Liver (tissue), 8 donors: ENCODE measurements at regions not wholly inside any gene's neighbourhood (a gene's known extent, or its start where the extent isn't known, plus 50 kb on each side); places are given as distances from the start of the nearest gene placed in this dataset.
"Not testable (repeated sequence)": the region's sequence is repeated elsewhere in the genome, so short reads cannot be mapped to it uniquely, and the experiment has no call there.

Experiments used
- DNase-seq: peaks from one replicate; pipeline ENCODE4 v3.0.0-alpha.2; 2017; ENCODE audit warnings: low spot score
- H3K27ac ChIP-seq, 2 donors: one replicate each; pipeline ENCODE4 v1.7.0; 2013; ENCODE audit warnings: inconsistent platforms in 2 of 2, low read length in 2 of 2, control low read depth in 1 of 2, low read depth in 1 of 2, mild to moderate bottlenecking in 1 of 2
- H3K27me3 ChIP-seq, 4 donors: one replicate each; pipeline versions ENCODE4 v1.6.1 to v1.7.0; 2013; ENCODE audit warnings: low read length in 3 of 4, inconsistent platforms in 1 of 4, mild to moderate bottlenecking in 1 of 4, moderate library complexity in 1 of 4; ENCODE audit not compliant: control insufficient read depth in 4 of 4, insufficient read depth in 4 of 4
- H3K36me3 ChIP-seq, 4 donors: one replicate each; pipeline versions ENCODE4 v1.6.1 to v1.7.0; 2013; ENCODE audit warnings: low read length in 3 of 4, mild to moderate bottlenecking in 3 of 4, low read depth in 1 of 4, moderate library complexity in 1 of 4; ENCODE audit not compliant: control insufficient read depth in 4 of 4, insufficient read depth in 3 of 4
- H3K4me1 ChIP-seq, 4 donors: one replicate each; pipeline versions ENCODE4 v1.6.1 to v1.7.0; 2013; ENCODE audit warnings: low read length in 3 of 4, mild to moderate bottlenecking in 3 of 4, moderate library complexity in 1 of 4; ENCODE audit not compliant: control insufficient read depth in 4 of 4, insufficient read depth in 4 of 4
- H3K4me3 ChIP-seq, 3 donors: one replicate each; pipeline versions ENCODE4 v1.6.1 to v1.7.0; 2013; ENCODE audit warnings: low read length in 3 of 3, control low read depth in 1 of 3, low read depth in 1 of 3, mild to moderate bottlenecking in 1 of 3
- H3K9ac ChIP-seq, 2 donors: one replicate each; pipeline ENCODE4 v1.7.0; 2013; ENCODE audit warnings: low read length in 2 of 2, mild to moderate bottlenecking in 2 of 2, moderate library complexity in 2 of 2, control low read depth in 1 of 2, low read depth in 1 of 2
- H3K9me3 ChIP-seq, 4 donors: one replicate each; pipeline versions ENCODE4 v1.6.1 to v1.7.0; 2013; ENCODE audit warnings: low read length in 3 of 4; ENCODE audit not compliant: control insufficient read depth in 4 of 4
- ATF3 ChIP-seq: IDR thresholded peaks from 2 replicates; pipeline ENCODE4 v1.6.1; 2016; ENCODE audit warnings: antibody characterized with exemption
- FOXA1 ChIP-seq: IDR thresholded peaks from 2 replicates; pipeline ENCODE4 v1.6.1; 2016; ENCODE audit warnings: antibody characterized with exemption
- FOXA2 ChIP-seq: IDR thresholded peaks from 2 replicates; pipeline ENCODE4 v1.6.1; 2016; ENCODE audit warnings: antibody characterized with exemption
- GABPA ChIP-seq, 2 donors: IDR thresholded peaks in 1 of 2; conservative IDR thresholded peaks in 1 of 2; 2 replicates each; pipeline ENCODE4 v1.6.1; 2016; ENCODE audit warnings: antibody characterized with exemption in 2 of 2, mild to moderate bottlenecking in 1 of 2, moderate library complexity in 1 of 2
- HNF4G ChIP-seq: IDR thresholded peaks from 2 replicates; pipeline ENCODE4 v1.6.1; 2016; ENCODE audit warnings: antibody characterized with exemption
- RAD21 ChIP-seq, 2 donors: IDR thresholded peaks; 2 replicates each; pipeline ENCODE4 v1.6.1; 2016; ENCODE audit warnings: antibody characterized with exemption in 2 of 2, mild to moderate bottlenecking in 2 of 2
- ZBTB33 ChIP-seq: IDR thresholded peaks from 2 replicates; pipeline ENCODE4 v1.6.1; 2016; ENCODE audit warnings: antibody characterized with exemption
- WGBS: extraction: QIAGEN DNeasy Blood & Tissue Kit; methylation state at CpG from one replicate; pipeline ENCODE4 v1.1.7; 2013; 5-methylcytosine and 5-hydroxymethylcytosine counted together
- TF ChIP-seq, protein P1 (sequence below): fragments of 150-350 bp; IDR thresholded peaks from 2 replicates; pipeline ENCODE4 v1.5.1; 2017; ENCODE audit warnings: improper control_type of control experiment, low read depth, low read length; ENCODE audit not compliant: missing input control
- donor health status: healthy.
- donor health status: healthy.
- donor health status: healthy.
- donor health status: healthy.
- donor health status: healthy.

GRCh38 chr9:135412315-135413085 lies 67.1 kb upstream of the PPP1R26 start:
- H3K4me3 ChIP-seq, result not testable (repeated sequence)
- TF ChIP-seq, protein P1, sequence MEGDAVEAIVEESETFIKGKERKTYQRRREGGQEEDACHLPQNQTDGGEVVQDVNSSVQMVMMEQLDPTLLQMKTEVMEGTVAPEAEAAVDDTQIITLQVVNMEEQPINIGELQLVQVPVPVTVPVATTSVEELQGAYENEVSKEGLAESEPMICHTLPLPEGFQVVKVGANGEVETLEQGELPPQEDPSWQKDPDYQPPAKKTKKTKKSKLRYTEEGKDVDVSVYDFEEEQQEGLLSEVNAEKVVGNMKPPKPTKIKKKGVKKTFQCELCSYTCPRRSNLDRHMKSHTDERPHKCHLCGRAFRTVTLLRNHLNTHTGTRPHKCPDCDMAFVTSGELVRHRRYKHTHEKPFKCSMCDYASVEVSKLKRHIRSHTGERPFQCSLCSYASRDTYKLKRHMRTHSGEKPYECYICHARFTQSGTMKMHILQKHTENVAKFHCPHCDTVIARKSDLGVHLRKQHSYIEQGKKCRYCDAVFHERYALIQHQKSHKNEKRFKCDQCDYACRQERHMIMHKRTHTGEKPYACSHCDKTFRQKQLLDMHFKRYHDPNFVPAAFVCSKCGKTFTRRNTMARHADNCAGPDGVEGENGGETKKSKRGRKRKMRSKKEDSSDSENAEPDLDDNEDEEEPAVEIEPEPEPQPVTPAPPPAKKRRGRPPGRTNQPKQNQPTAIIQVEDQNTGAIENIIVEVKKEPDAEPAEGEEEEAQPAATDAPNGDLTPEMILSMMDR, result peak; percentile 98
- peak; percentile 81 to 90 for TF ChIP-seq RAD21 (IDR thresholded peaks at IDR 0.05)

GRCh38 chr9:135413086-135413375 lies 66.6 kb upstream of the PPP1R26 start:
- Histone ChIP-seq H3K9ac (no peak overlapping the region), H3K27ac (no peak overlapping the region), H3K4me3 (no peak overlapping the region), H3K36me3 (no peaks in the 10 kb centered on the region), H3K27me3 (no peaks in the 10 kb centered on the region), H3K9me3 (no peaks in the 10 kb centered on the region), H3K4me1 (no peaks in the 10 kb centered on the region)
- TF ChIP-seq, protein P1, result no peak
- TF ChIP-seq FOXA1 (no peak), RAD21 (IDR thresholded peaks at IDR 0.05) (no peak), FOXA2 (no peak), ATF3 (no peak)
- 80% methylated on average over 12 of the region's 12 CpGs for WGBS
- DNase-seq, result no peak

More at GRCh38 chr9:135412315-135413085, 67.1 kb upstream of the PPP1R26 start:
- not testable (repeated sequence) for H3K4me1 ChIP-seq, H3K9me3 ChIP-seq, H3K36me3 ChIP-seq, H3K9ac ChIP-seq, H3K27ac ChIP-seq, H3K27me3 ChIP-seq
- peak; percentile 80 for DNase-seq
- 10% methylated on average over 43 of the region's 43 CpGs for whole genome bisulfite sequencing

- Histone ChIP-seq H3K9me3 (no peaks in the 10 kb centered on the region), H3K4me1 (no peaks in the 10 kb centered on the region), H3K27me3 (no peaks in the 10 kb centered on the region), H3K9ac (no peak overlapping the region), H3K36me3 (no peaks in the 10 kb centered on the region), H3K27ac (no peak overlapping the region), H3K4me3 (no peak overlapping the region)
- TF ChIP-seq RAD21 (IDR thresholded peaks at IDR 0.05), result no peak
- no peak for TF ChIP-seq FOXA1
- no peak for TF ChIP-seq GABPA (IDR thresholded peaks at IDR 0.05 in 1 of 2, conservative IDR thresholded peaks at IDR 0.05 in 1 of 2)
- no peak for DNase-seq
- 86% methylated on average over 18 of the region's 18 CpGs for WGBS
Measured at GRCh38 chr9:135413461-135413860, 66.1 kb upstream of the PPP1R26 start.

DNA sequence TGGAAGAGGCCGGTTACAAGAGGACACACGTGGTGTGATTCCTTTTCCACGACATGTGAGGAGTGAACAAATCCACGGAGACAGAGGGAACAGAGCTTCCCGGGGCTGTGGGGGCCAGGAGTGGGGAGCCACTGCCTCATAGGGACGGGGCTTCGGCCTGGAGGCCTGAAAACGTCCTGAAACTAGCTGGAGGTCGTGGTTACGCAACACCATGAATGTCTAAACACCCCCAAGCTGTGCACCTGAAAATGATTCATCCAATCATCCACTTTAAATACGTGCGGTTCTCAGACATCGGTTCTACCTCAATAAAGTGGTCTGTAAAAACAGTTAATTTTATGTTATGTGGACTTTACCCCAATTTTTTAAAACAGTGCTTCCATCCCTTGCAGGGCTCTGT lies 65.3 kb upstream of the PPP1R26 start:
- H3K36me3 ChIP-seq, result no peaks in the 10 kb centered on the region
- no peak overlapping the region for H3K4me3 ChIP-seq
- no peaks in the 10 kb centered on the region for H3K4me1 ChIP-seq
- WGBS, result 78% methylated on average over 13 of the region's 13 CpGs
- no peaks in the 10 kb centered on the region for H3K27me3 ChIP-seq
- no peak overlapping the region for H3K9ac ChIP-seq
- no peak for DNase-seq
- H3K27ac ChIP-seq, result no peak overlapping the region
- H3K9me3 ChIP-seq, result no peaks in the 10 kb centered on the region
- TF ChIP-seq HNF4G, result no peak
- TF ChIP-seq, protein P1, result no peak
- no peak for TF ChIP-seq ZBTB33
- TF ChIP-seq GABPA (IDR thresholded peaks at IDR 0.05 in 1 of 2, conservative IDR thresholded peaks at IDR 0.05 in 1 of 2), result no peak
